Peyer's patch (tissue), 4 donors: ENCODE measurements at regions not wholly inside any gene's neighbourhood (a gene's known extent, or its start where the extent isn't known, plus 50 kb on each side); places are given as distances from the start of the nearest gene placed in this dataset.
"Not testable (repeated sequence)": the region's sequence is repeated elsewhere in the genome, so short reads cannot be mapped to it uniquely, and the experiment has no call there.

ENCODE experiments used
- POLR2A ChIP-seq, 2 donors: fragments of 450-650 bp; IDR thresholded peaks; one replicate each; pipeline ENCODE4 v1.5.1; 2017; ENCODE audit warnings: antibody characterized with exemption in 2 of 2, mild to moderate bottlenecking in 2 of 2, moderate library complexity in 2 of 2
- TF ChIP-seq, protein P1 (sequence below), 6 experiments: fragments of 450-650 bp in 4 of 6; fragments of 200-600 bp in 2 of 6; sonication (generic) in 1 of 6; IDR thresholded peaks; one replicate each; pipeline ENCODE4 v1.5.1; 2017 to 2019; ENCODE audit warnings: antibody characterized with exemption in 6 of 6, mild to moderate bottlenecking in 3 of 6, moderate library complexity in 1 of 6

DNA sequence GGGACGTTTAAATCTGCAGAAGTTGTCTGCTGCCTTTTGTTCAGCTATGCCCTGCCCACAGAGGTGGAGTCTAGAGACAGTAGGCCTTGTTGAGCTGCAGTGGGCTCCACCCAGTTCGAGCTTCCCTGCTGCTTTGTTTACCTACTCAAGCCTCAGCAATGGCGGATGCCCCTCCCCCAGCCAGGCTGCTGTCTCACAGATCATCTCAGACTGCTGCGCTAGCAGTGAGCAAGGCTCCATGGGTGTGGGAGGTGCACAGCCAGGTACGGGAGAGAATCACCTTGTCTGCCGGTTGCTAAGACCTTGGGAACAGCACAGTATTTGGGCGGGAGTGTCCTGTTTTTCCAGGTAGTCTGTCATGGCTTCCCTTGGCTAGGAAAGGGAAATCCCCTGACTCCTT lies 114.3 kb upstream of the PALM2AKAP2 start:
- TF ChIP-seq, protein P1, sequence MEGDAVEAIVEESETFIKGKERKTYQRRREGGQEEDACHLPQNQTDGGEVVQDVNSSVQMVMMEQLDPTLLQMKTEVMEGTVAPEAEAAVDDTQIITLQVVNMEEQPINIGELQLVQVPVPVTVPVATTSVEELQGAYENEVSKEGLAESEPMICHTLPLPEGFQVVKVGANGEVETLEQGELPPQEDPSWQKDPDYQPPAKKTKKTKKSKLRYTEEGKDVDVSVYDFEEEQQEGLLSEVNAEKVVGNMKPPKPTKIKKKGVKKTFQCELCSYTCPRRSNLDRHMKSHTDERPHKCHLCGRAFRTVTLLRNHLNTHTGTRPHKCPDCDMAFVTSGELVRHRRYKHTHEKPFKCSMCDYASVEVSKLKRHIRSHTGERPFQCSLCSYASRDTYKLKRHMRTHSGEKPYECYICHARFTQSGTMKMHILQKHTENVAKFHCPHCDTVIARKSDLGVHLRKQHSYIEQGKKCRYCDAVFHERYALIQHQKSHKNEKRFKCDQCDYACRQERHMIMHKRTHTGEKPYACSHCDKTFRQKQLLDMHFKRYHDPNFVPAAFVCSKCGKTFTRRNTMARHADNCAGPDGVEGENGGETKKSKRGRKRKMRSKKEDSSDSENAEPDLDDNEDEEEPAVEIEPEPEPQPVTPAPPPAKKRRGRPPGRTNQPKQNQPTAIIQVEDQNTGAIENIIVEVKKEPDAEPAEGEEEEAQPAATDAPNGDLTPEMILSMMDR (IDR thresholded peaks at IDR 0.05) = not testable (repeated sequence)
- TF ChIP-seq POLR2A (IDR thresholded peaks at IDR 0.05) = not testable (repeated sequence)
